Hepatocyte (in vitro differentiated cells): ENCODE measurements at regions not wholly inside any gene's neighbourhood (a gene's known extent, or its start where the extent isn't known, plus 50 kb on each side); places are given as distances from the start of the nearest gene placed in this dataset.

Experiments used
- DNase-seq: peaks from one replicate; pipeline ENCODE4 v3.0.0-alpha.2; 2016; ENCODE audit warnings: low spot score
- H2AFZ ChIP-seq: fragments of 200-600 bp; sonication (generic); 2 replicates; pipeline ENCODE4 v1.6.0; 2016; ENCODE audit warnings: antibody characterized with exemption, mild to moderate bottlenecking
- H3K27ac ChIP-seq: fragments of 200-600 bp; sonication (generic); 2 replicates; pipeline ENCODE4 v1.5.1; 2016; ENCODE audit warnings: mild to moderate bottlenecking
- H3K27me3 ChIP-seq: fragments of 200-600 bp; sonication (generic); 2 replicates; pipeline ENCODE4 v1.6.1; 2016
- H3K36me3 ChIP-seq: fragments of 200-600 bp; sonication (generic); replicated peaks from 2 replicates; pipeline ENCODE4 v1.5.1; 2016; ENCODE audit warnings: low read depth; ENCODE audit not compliant: insufficient read depth
- H3K4me1 ChIP-seq: fragments of 200-600 bp; sonication (generic); 2 replicates; pipeline ENCODE4 v1.5.1; 2016; ENCODE audit warnings: mild to moderate bottlenecking, moderate library complexity; ENCODE audit not compliant: insufficient read depth
- H3K4me2 ChIP-seq: fragments of 200-600 bp; sonication (generic); 2 replicates; pipeline ENCODE4 v1.6.0; 2016
- H3K4me3 ChIP-seq: fragments of 200-600 bp; sonication (generic); 2 replicates; pipeline ENCODE4 v1.5.1; 2016; ENCODE audit warnings: mild to moderate bottlenecking
- H3K79me2 ChIP-seq: fragments of 200-600 bp; sonication (generic); 2 replicates; pipeline ENCODE4 v1.6.0; 2017; ENCODE audit warnings: mild to moderate bottlenecking
- H3K9me2 ChIP-seq: fragments of 200-600 bp; sonication (generic); replicated peaks from 2 replicates; pipeline ENCODE4 v1.6.0; 2017; ENCODE audit warnings: mild to moderate bottlenecking; ENCODE audit not compliant: insufficient read depth
- H3K9me3 ChIP-seq: fragments of 200-600 bp; sonication (generic); 2 replicates; pipeline ENCODE4 v1.5.1; 2016; ENCODE audit warnings: low read depth, mild to moderate bottlenecking
- H4K20me1 ChIP-seq: fragments of 200-600 bp; sonication (generic); 2 replicates; pipeline ENCODE4 v1.6.0; 2016; ENCODE audit warnings: mild to moderate bottlenecking; ENCODE audit not compliant: insufficient read depth, poor library complexity, severe bottlenecking
- CTCF ChIP-seq: fragments of 200-600 bp; sonication (generic); IDR thresholded peaks from 2 replicates; pipeline ENCODE4 v1.5.1; 2016; ENCODE audit warnings: antibody characterized with exemption, mild to moderate bottlenecking; ENCODE audit not compliant: poor library complexity
- EZH2 ChIP-seq: fragments of 200-600 bp; sonication (generic); IDR thresholded peaks from 2 replicates; pipeline ENCODE4 v1.6.1; 2016; ENCODE audit warnings: antibody characterized with exemption, mild to moderate bottlenecking, borderline replicate concordance
- EZH2phosphoT487 ChIP-seq: fragments of 200-600 bp; sonication (generic); IDR thresholded peaks from one replicate; pipeline ENCODE4 v1.6.1; 2018; ENCODE audit warnings: antibody characterized with exemption, mild to moderate bottlenecking, low read depth, moderate library complexity; ENCODE audit not compliant: unreplicated experiment, severe bottlenecking
- WGBS: methylation state at CpG from one replicate; pipeline ENCODE4 v1.1.6; 2016; ENCODE audit warnings: low lambda C conversion rate; ENCODE audit errors: missing lambda C conversion rate; 5-methylcytosine and 5-hydroxymethylcytosine counted together

GRCh38 chr6:131381709-131382093 is 191.3 kb upstream of the ARG1 start:
- Histone ChIP-seq H4K20me1 (no peaks in the 10 kb centered on the region), H3K9me3 (no peaks in the 10 kb centered on the region), H3K27me3 (no peaks in the 10 kb centered on the region), H3K4me3 (no peak overlapping the region), H2AFZ (no peak overlapping the region), H3K27ac (no peak overlapping the region), H3K4me2 (no peak overlapping the region), H3K4me1 (peaks cover 5% of the 10 kb centered on the region), H3K9me2 (no peaks in the 10 kb centered on the region), H3K79me2 (no peaks in the 10 kb centered on the region), H3K36me3 (no peaks in the 10 kb centered on the region)
- WGBS = 71% methylated on average over 7 of the region's 7 CpGs
- DNase-seq = no peak
- TF ChIP-seq EZH2 (no peak), EZH2phosphoT487 (no peak), CTCF (no peak)

GRCh38 chr6:131382631-131383030 is 190.4 kb upstream of the ARG1 start:
- Histone ChIP-seq H2AFZ (no peak overlapping the region), H3K4me2 (no peak overlapping the region), H3K4me3 (no peak overlapping the region), H3K27me3 (no peaks in the 10 kb centered on the region), H4K20me1 (no peaks in the 10 kb centered on the region), H3K9me2 (no peaks in the 10 kb centered on the region), H3K27ac (no peak overlapping the region), H3K79me2 (no peaks in the 10 kb centered on the region), H3K4me1 (peaks cover 5% of the 10 kb centered on the region), H3K36me3 (no peaks in the 10 kb centered on the region), H3K9me3 (no peaks in the 10 kb centered on the region)
- WGBS = 80% methylated on average over 10 of the region's 10 CpGs
- DNase-seq = no peak
- no peak for TF ChIP-seq EZH2phosphoT487
- TF ChIP-seq EZH2 = no peak

- no peak for DNase-seq
- Histone ChIP-seq H3K4me3 (no peak overlapping the region), H2AFZ (no peak overlapping the region), H3K27ac (no peak overlapping the region), H3K36me3 (no peaks in the 10 kb centered on the region), H3K79me2 (no peaks in the 10 kb centered on the region), H3K27me3 (no peaks in the 10 kb centered on the region), H4K20me1 (no peaks in the 10 kb centered on the region), H3K4me2 (no peak overlapping the region), H3K9me2 (no peaks in the 10 kb centered on the region), H3K4me1 (peaks cover 5% of the 10 kb centered on the region), H3K9me3 (no peaks in the 10 kb centered on the region)
- 87% methylated on average over 6 of the region's 6 CpGs for WGBS
- TF ChIP-seq EZH2phosphoT487 = no peak
- no peak for TF ChIP-seq EZH2
- no peak for TF ChIP-seq CTCF
Measured at GRCh38 chr6:131383421-131384411, 189.3 kb upstream of the ARG1 start.
